Natural killer cell treated with Interleukin-12 subunit alpha and Interleukin-12 subunit beta and Interleukin-15 and Interleukin-18, amount 100 ng/mL, for 72 hours (primary cell): ENCODE measurements at regions not wholly inside any gene's neighbourhood (a gene's known extent, or its start where the extent isn't known, plus 50 kb on each side); places are given as distances from the start of the nearest gene placed in this dataset.
"Not testable (repeated sequence)": the region's sequence is repeated elsewhere in the genome, so short reads cannot be mapped to it uniquely, and the experiment has no call there.

Source experiments
- ATAC-seq, 2 donors: fragments of 150-1000 bp; cut with Tn5 transposase in 1 of 2; sonication (Bioruptor Pico), chemical (Tn5 transposase) in 1 of 2; 2 replicates each; pipeline ENCODE4 v1.10.0; 2021
- DNase-seq: peaks from one replicate; pipeline ENCODE4 v3.0.0; 2022; ENCODE audit warnings: low spot score
- H3K27ac Mint-ChIP-seq, 2 donors: 1 replicate in 1 of 2; 2 replicates in 1 of 2; pipeline ENCODE4 v1.8.0; 2022; ENCODE audit warnings: mixed read lengths in 2 of 2, mild to moderate bottlenecking in 1 of 2, moderate library complexity in 1 of 2
- H3K27me3 Mint-ChIP-seq, 2 donors: 1 replicate in 1 of 2; 2 replicates in 1 of 2; pipeline ENCODE4 v1.8.0; 2022; ENCODE audit warnings: mixed read lengths in 2 of 2
- H3K36me3 Mint-ChIP-seq: one replicate; pipeline ENCODE4 v1.8.0; 2022; ENCODE audit warnings: mixed read lengths
- H3K4me1 Mint-ChIP-seq, 2 donors: 1 replicate in 1 of 2; 2 replicates in 1 of 2; pipeline ENCODE4 v1.8.0; 2022; ENCODE audit warnings: low read depth in 2 of 2, mixed read lengths in 2 of 2, mild to moderate bottlenecking in 1 of 2
- H3K4me3 Mint-ChIP-seq: one replicate; pipeline ENCODE4 v1.8.0; 2022; ENCODE audit warnings: mixed read lengths
- H3K9me3 Mint-ChIP-seq: 2 replicates; pipeline ENCODE4 v1.8.0; 2022; ENCODE audit warnings: mixed read lengths

- no peak overlapping the region for H3K27ac Mint-ChIP-seq
- ATAC-seq (no peak), DNase-seq (no peak)
- no peak overlapping the region for H3K4me3 Mint-ChIP-seq
- H3K27me3 Mint-ChIP-seq = no peaks in the 10 kb centered on the region
- H3K9me3 Mint-ChIP-seq = no peaks in the 10 kb centered on the region
- H3K36me3 Mint-ChIP-seq = no peaks in the 10 kb centered on the region
- H3K4me1 Mint-ChIP-seq = peaks cover 22 to 24% of the 10 kb centered on the region in 2 donors
These were observed 66.5 kb upstream of the SVIL start for GRCh38 chr10:29701306-29701705.

GRCh38 chr10:29699621-29700020, 64.8 kb upstream of the SVIL start:
- ATAC-seq = peak in 1 of 2 donors; percentile 9
- Mint-ChIP-seq H3K4me1 (peaks cover 21 to 23% of the 10 kb centered on the region in 2 donors), H3K4me3 (no peak overlapping the region), H3K36me3 (no peaks in the 10 kb centered on the region), H3K27me3 (no peaks in the 10 kb centered on the region), H3K9me3 (no peaks in the 10 kb centered on the region), H3K27ac (no peak overlapping the region)
- DNase-seq = no peak

GRCh38 chr10:29698773-29699490, 64.2 kb upstream of the SVIL start:
- H3K4me1 Mint-ChIP-seq = peaks cover 14 to 16% of the 10 kb centered on the region in 2 donors

GRCh38 chr10:29696581-29696980, 61.8 kb upstream of the SVIL start:
- not testable (repeated sequence) for H3K9me3 Mint-ChIP-seq, H3K4me1 Mint-ChIP-seq, H3K27me3 Mint-ChIP-seq, H3K4me3 Mint-ChIP-seq, ATAC-seq, H3K27ac Mint-ChIP-seq, DNase-seq, H3K36me3 Mint-ChIP-seq

More at GRCh38 chr10:29698773-29699490, 64.2 kb upstream of the SVIL start:
- H3K27me3 Mint-ChIP-seq = no peaks in the 10 kb centered on the region
- DNase-seq (no peak), ATAC-seq (no peak)
- H3K9me3 Mint-ChIP-seq = no peaks in the 10 kb centered on the region
- H3K4me3 Mint-ChIP-seq = no peak overlapping the region
- no peak overlapping the region for H3K27ac Mint-ChIP-seq
- H3K36me3 Mint-ChIP-seq = no peaks in the 10 kb centered on the region

GRCh38 chr10:29694121-29694520, 59.4 kb upstream of the SVIL start:
- H3K27ac Mint-ChIP-seq = no peak overlapping the region
- no peaks in the 10 kb centered on the region for H3K9me3 Mint-ChIP-seq
- H3K4me3 Mint-ChIP-seq = no peak overlapping the region
- peaks cover 7 to 13% of the 10 kb centered on the region in 2 donors for H3K4me1 Mint-ChIP-seq
- H3K27me3 Mint-ChIP-seq = no peaks in the 10 kb centered on the region
- ATAC-seq = no peak
- no peaks in the 10 kb centered on the region for H3K36me3 Mint-ChIP-seq
- no peak for DNase-seq

GRCh38 chr10:29692121-29692539, 57.4 kb upstream of the SVIL start:
- ATAC-seq = no peak
- DNase-seq = no peak
- Mint-ChIP-seq H3K27ac (peak overlapping the region in 1 of 2 donors; percentile 5), H3K4me3 (no peak overlapping the region), H3K4me1 (peaks cover 25 to 33% of the 10 kb centered on the region in 2 donors), H3K27me3 (no peaks in the 10 kb centered on the region), H3K9me3 (no peaks in the 10 kb centered on the region), H3K36me3 (no peaks in the 10 kb centered on the region)

- Mint-ChIP-seq H3K27me3 (no peaks in the 10 kb centered on the region), H3K4me1 (peaks cover 28 to 38% of the 10 kb centered on the region in 2 donors), H3K36me3 (no peaks in the 10 kb centered on the region), H3K27ac (peak overlapping the region in 1 of 2 donors; percentile 5), H3K9me3 (no peaks in the 10 kb centered on the region), H3K4me3 (no peak overlapping the region)
- no peak for DNase-seq
- no peak for ATAC-seq
These were observed 56.8 kb upstream of the SVIL start for GRCh38 chr10:29691564-29692072.

- Mint-ChIP-seq H3K9me3 (no peaks in the 10 kb centered on the region), H3K4me1 (peaks cover 43 to 54% of the 10 kb centered on the region in 2 donors), H3K36me3 (peaks cover 4% of the 10 kb centered on the region), H3K27me3 (no peaks in the 10 kb centered on the region), H3K4me3 (peak overlapping the region; percentile 30), H3K27ac (peak overlapping the region in 1 of 2 donors; percentile 65)
- peak; percentile 91 to 95 for ATAC-seq
- no peak for DNase-seq
These were observed 54.2 kb upstream of the SVIL start for GRCh38 chr10:29689001-29689400.

GRCh38 chr10:29688230-29688661, 53.5 kb upstream of the SVIL start:
- ATAC-seq (no peak), DNase-seq (no peak)
- H3K27me3 Mint-ChIP-seq = no peaks in the 10 kb centered on the region
- peak overlapping the region; percentile 27 for H3K4me3 Mint-ChIP-seq
- H3K4me1 Mint-ChIP-seq = peaks cover 51 to 62% of the 10 kb centered on the region in 2 donors
- peaks cover 4% of the 10 kb centered on the region for H3K36me3 Mint-ChIP-seq
- no peak overlapping the region for H3K27ac Mint-ChIP-seq
- no peaks in the 10 kb centered on the region for H3K9me3 Mint-ChIP-seq

- Mint-ChIP-seq H3K4me3 (peak overlapping the region; percentile 30), H3K36me3 (peaks cover 4% of the 10 kb centered on the region), H3K27me3 (no peaks in the 10 kb centered on the region), H3K27ac (peak overlapping the region in 1 of 2 donors; percentile 14), H3K4me1 (peaks cover 57 to 68% of the 10 kb centered on the region in 2 donors), H3K9me3 (peaks cover 3% of the 10 kb centered on the region)
- DNase-seq (no peak), ATAC-seq (no peak)
These were observed 52.8 kb upstream of the SVIL start for GRCh38 chr10:29687421-29688164.

GRCh38 chr10:29685506-29685905, 50.7 kb upstream of the SVIL start:
- peak overlapping the region; percentile 20 for H3K4me3 Mint-ChIP-seq
- H3K36me3 Mint-ChIP-seq = peaks cover 4% of the 10 kb centered on the region
- peaks cover 12% of the 10 kb centered on the region for H3K9me3 Mint-ChIP-seq
- H3K27me3 Mint-ChIP-seq = no peaks in the 10 kb centered on the region
- H3K27ac Mint-ChIP-seq = no peak overlapping the region
- ATAC-seq (no peak), DNase-seq (no peak)
- H3K4me1 Mint-ChIP-seq = peaks cover 72 to 83% of the 10 kb centered on the region in 2 donors
